GM12874 (cell line): ENCODE measurements at regions not wholly inside any gene's neighbourhood (a gene's known extent, or its start where the extent isn't known, plus 50 kb on each side); places are given as distances from the start of the nearest gene placed in this dataset.

ENCODE experiments used
- TF ChIP-seq, protein P1 (sequence below): IDR thresholded peaks from 2 replicates; pipeline ENCODE4 v1.5.1; 2011; ENCODE audit warnings: low read depth, mild to moderate bottlenecking, control low read depth, low read length, moderate library complexity; ENCODE audit not compliant: insufficient read depth

DNA sequence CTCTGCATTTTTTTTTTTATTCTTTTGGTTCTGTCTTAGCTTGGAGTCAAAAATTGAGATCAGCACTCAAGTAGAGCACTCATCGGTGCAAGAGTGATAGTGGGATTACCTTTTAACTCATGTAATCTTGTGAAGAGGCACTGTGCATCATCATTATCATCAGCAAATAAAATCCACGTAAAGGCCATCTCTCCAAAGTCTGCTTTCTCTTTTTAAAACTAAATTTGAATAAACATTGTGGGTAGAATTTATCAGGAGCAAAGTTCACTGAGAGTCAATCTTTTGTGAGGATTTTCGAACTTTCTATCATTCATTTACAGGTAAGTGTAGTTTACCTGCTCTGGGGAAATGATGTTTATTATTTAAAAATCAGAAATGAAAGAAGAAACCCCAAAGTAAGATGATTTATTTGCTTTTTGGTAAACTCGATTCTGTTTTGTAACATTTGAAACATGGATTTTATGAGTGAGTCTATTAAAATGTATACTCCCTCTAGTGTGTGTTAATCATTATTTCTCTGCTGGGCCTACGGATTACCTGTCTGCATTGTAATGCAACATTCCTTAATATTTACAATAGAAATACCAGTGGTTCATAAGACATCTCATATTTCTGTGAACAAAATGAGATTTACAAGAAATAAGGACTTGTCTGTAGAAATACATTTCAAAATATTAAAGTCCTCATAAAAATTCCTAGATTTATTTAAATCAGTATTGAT lies 327.7 kb upstream of the NAALADL2 start:
- TF ChIP-seq, protein P1, sequence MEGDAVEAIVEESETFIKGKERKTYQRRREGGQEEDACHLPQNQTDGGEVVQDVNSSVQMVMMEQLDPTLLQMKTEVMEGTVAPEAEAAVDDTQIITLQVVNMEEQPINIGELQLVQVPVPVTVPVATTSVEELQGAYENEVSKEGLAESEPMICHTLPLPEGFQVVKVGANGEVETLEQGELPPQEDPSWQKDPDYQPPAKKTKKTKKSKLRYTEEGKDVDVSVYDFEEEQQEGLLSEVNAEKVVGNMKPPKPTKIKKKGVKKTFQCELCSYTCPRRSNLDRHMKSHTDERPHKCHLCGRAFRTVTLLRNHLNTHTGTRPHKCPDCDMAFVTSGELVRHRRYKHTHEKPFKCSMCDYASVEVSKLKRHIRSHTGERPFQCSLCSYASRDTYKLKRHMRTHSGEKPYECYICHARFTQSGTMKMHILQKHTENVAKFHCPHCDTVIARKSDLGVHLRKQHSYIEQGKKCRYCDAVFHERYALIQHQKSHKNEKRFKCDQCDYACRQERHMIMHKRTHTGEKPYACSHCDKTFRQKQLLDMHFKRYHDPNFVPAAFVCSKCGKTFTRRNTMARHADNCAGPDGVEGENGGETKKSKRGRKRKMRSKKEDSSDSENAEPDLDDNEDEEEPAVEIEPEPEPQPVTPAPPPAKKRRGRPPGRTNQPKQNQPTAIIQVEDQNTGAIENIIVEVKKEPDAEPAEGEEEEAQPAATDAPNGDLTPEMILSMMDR, result no peak

DNA sequence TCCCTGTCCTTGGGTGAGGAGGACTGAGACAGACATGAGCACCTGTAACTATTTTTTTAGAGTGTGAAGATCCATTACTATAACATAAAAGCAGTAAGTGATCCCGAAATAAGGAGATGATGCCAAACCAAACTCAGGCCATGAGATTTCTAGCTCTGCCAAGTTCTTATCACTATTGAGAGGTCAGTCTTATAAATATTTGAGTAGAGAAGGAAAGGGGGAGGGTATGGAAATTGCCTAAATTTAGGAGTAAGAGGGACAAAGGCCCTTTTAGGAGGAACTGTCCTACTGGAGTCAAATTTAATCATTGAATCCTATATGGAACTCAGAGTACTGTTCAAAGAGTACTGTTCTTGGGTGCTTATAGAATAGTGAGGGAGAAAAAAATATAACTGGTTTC lies 326.9 kb upstream of the NAALADL2 start:
- TF ChIP-seq, protein P1, result no peak

DNA sequence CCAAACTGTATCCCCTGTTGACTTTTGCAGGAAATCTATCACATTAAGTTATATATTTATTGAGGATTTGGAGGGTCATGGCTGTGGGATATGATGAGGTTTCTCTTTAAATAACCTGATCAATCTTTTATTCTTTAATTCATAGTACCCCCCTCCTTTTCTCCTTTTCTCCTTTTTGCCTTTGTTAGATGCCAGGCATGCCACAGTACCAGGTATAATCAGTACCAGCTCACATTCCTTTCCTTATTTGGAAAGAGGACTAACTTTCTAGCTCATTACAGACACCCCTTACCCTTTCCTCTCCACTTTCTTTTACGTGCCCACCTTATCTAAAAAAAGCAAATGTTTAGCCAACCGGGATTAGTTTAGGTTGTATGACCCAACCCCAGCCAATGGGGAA lies 326.4 kb upstream of the NAALADL2 start:
- TF ChIP-seq, protein P1, result no peak

DNA sequence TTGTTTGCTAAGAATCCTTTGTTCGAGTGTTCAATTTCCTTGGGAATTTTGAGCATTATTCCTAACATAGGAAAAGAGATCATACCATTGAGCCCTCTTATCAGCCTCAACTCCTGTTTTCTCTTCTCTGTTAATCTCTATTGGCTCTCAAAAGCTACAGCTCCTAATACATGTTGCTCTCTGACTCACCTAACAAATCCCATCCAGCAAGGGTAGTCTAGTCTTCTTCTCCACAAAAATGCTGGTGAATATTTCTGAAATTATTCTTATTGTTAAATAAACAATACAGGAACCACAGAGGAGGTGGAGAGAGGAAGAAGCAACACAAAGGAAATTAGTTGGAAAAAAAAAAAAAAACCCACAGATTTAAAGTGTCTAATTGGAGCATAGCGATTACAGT lies 325.8 kb upstream of the NAALADL2 start:
- TF ChIP-seq, protein P1, result no peak

DNA sequence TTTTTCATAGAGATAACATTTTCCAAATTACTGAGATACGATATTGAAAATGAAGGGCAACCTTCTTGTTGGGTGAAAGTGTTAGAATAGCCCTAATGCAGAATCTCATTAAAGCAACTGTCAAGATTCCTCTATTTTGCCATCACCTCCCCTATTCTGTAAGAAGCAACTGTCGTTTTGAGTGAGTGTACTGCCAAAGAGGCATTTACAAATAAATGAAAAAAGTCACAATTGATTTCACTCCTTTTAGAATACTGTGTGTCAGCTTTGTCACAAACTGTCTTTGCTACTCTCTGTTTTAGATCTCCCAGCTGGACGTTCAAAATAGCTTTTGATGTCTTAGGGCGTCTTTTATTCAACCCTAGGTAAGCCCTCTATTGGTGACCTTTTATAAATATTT lies 322.8 kb upstream of the NAALADL2 start:
- TF ChIP-seq, protein P1, result no peak

DNA sequence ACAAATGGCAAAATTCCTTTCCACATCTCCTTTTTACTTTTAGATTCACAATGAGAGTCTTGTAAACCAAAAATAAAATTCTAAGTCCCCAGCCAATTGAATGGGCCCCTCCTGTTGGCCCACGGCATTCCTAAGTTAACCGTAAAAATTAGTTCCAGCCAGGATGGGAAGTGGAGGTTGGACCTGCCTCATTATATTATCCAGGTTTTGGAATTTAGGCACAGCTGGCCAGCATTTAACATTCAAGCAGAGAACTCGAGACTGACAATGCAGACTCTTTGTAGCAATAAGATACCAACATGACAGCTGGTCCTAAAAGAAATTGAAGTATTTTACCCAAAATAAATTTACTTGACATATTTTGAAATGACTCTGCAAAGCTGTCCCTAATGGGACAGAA lies 321.0 kb upstream of the NAALADL2 start:
- TF ChIP-seq, protein P1, result no peak

DNA sequence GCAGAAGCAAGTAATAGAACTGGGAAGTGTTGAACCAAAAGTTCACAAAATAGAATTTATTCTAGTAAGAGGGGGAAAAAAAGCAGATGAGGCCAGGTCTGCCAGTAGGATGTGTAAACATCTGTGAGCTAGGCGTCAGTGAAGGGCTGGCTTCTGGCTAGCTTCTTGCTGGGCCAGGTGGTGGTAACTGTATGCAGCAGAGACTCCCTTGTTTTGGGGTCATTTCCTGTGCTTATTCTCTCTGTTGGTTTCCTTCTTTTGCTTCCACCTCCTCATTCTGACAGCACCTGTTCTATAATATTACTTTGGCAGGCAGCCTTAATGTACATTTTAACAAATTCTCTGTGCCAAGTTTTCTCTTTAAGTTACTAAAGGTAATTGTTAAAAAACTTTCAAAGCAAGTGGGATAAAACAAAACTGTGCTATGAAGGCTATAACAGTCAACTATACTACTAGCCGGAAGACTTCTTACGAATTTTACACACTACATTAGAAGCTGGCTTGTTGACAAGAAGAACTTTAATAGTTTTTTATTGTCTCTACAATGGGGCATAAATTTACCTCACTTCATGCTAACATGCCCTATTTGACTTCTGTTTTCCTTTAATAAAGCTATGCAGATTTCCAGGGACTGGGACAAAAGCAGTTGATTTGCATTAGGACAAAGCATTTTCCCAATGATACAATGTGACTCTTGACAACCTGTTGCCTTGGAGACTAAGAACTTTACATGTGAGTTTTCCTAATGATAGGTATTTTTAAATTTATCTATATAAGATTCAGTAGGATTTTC lies 318.8 kb upstream of the NAALADL2 start:
- TF ChIP-seq, protein P1, result no peak
